Putamen (tissue), 1 donor: ENCODE measurements at regions not wholly inside any gene's neighbourhood (a gene's known extent, or its start where the extent isn't known, plus 50 kb on each side); places are given as distances from the start of the nearest gene placed in this dataset.
"Not testable (repeated sequence)": the region's sequence is repeated elsewhere in the genome, so short reads cannot be mapped to it uniquely, and the experiment has no call there.

Experiments
- DNase-seq: peaks from one replicate; pipeline ENCODE4 v3.0.0-alpha.2; 2016; ENCODE audit warnings: low spot score

DNA sequence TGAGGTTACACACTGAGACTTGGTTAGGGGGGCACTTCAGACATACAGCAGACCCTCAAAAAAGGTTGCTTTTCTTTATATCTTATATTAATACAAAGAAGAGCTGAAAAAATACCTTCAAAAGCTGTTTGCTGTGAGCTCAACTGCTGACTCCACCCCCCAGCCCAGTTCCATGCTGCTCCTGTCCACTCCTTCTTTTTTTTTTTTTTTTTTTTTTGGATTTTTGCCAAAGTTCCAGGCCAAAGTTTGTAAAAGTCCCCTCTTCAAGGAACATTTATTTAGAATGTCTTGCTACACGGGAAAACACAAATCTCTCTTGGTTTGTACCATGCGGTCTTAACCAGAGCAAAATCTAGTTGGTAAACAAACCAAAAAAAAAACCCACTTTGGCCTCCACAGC is 85.3 kb upstream of the AKAP12 start:
- no peak for DNase-seq

DNA sequence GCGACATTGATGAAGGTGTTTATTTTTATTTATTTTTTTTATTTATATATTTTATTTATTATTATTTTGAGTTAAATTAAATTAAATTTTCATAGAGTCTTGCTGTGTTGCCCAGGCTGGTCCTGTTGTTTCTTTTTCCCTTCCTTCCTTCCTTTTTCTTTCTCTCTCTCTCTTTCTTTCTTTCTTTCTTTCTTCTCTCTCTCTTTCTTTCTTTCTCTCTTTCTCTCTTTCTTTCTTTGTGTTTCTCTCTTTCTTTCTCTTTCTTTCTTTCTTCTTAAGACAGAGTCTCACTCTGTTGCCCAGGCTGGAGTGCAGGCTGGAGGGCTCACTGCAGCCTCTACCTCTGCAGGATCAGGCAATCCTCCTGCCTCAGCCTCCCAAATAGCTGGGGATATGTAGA is 84.7 kb upstream of the AKAP12 start:
- no peak for DNase-seq

DNA sequence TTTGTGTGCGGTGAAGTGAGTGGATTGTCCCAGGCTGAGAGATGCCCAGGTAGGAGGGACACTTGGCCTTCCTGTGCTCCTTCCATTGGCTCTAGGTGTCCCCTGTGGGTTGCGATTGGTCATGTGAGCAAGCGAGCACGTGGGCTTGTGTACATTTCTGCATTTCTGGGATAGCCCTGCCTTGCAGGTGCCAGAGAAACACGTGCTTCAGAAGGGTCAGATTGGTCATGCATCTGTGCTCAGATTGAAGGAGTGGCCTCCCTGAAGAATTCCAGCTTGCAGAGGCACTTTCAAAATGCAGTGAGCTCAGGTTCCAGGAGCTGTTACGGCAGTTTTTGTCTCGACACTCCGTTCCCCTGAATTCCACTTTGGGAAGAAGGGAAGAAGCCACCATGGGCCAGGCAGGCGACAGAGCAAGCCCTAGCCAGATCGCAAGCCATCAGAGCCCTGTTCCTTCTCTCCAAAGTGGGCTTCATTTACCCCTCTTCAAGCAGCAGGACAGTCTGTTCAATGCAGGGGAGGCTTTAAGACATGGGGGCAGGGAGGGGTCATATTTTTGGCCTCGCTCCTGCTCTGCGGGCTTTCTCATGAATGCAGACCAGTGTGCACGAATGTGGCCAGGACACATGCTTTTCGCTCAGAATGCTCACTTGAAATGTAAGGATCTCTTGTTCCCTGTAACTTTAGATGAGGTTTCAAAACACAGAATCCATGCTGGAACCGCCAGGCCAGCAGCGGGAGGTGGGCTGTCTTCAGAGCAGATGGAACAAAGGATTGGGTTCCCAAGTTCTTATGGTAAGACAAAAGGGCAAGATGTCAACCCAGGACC is 78.6 kb upstream of the AKAP12 start:
- DNase-seq = no peak

DNA sequence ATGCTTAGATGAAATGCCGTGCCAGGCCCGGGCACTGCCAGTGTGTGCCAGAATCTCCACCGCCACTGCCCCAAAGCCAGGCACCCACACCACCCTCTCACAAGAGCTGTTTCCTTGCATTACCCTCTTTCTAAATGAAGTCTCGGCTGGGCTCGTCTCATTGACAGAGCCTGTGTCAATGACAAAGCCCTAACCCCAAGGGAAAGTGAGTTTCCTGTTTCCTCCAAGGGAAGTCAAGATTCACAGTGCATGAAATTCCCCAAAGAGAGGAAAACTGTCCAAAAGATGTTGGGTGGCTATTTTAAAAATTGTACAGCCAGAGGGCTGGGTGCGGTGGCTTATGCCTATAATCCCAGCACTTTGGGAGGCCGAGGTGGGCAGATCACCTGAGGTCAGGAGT is 75.4 kb upstream of the AKAP12 start:
- DNase-seq = no peak

DNA sequence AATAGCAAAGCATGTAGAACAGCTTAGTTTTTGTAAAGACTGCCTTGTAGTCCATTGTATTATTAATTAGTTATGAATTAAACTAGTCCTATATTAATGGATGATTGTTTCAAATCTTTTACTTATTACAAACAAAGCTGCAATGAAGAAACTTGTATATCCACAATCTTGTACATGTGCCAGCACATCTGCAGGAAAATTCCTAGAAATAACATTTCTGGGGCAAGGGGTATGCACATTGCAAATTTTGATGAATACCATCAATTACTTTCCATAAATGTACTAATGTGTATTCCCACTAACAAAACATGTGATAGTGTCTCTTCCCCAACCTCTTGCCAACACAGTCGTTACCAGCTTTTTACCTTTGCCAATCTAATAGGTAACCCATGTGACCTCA is 73.6 kb upstream of the AKAP12 start:
- DNase-seq = no peak

DNA sequence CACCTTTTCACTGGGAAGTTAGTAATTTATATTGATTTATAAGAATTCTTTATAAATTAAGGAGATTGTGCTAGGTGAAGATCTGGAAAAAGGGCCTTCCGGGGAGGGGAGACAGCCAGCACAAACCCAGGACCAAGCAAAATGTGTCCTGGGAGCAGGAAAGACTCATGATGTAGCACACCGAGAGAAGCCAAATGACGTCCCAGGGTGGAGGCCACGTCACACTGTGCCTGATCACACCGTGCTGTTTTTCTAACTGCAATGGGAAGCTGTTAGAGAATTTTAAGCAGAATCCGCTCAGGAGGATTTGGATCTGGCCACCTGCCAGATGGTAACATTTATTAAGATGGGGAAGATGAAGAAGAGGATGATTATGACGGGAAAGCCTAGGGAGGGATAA is 72.7 kb upstream of the AKAP12 start:
- no peak for DNase-seq

DNA sequence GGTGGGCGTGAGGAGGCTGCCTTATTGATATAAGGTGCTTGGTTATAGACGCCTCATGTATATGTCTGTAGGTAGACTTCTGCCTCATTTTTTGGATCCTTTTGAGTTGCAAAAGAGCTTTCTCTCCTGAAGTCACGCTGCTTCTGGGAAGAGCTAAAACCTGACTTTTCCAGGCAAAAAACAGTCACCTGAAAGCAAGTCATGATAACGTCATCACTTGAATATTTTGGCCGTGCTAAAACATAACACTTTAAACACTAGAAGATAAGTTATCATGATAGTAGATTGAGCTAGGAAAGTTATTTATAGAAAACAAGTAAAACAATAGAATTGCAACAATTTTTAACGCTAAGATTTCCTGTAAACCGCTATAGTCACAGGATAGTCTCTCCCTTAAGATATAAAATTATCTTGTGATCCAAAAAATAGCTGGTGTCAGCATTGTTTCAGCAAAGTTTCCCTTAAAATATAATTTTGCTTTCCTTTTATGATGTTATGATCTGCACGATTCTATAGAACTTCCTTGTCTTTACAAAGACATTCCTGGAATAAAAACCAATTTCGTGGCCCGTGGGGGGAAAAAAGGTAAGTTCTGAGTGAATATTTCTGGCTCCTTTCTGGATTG is 69.0 kb upstream of the AKAP12 start:
- DNase-seq = no peak

DNA sequence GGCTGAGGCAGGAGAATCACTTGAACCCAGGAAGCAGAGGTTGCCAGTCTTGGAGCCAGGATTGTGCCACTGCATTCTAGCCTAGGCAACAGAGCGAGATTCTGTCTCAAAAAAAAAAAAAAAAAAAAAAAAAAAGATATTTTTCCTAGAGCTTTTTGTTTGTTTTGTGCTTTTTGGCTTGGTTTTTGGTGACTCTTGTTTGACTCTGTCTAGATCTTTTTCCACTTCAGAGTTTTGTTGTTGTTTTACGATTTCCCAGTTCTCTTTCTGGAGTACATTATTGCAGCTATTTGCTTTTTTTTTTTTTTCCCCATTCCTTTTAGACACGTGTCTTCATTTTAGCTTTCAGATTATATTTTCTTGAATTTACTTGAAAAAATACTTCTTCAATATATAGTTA is 67.0 kb upstream of the AKAP12 start:
- DNase-seq = no peak

DNA sequence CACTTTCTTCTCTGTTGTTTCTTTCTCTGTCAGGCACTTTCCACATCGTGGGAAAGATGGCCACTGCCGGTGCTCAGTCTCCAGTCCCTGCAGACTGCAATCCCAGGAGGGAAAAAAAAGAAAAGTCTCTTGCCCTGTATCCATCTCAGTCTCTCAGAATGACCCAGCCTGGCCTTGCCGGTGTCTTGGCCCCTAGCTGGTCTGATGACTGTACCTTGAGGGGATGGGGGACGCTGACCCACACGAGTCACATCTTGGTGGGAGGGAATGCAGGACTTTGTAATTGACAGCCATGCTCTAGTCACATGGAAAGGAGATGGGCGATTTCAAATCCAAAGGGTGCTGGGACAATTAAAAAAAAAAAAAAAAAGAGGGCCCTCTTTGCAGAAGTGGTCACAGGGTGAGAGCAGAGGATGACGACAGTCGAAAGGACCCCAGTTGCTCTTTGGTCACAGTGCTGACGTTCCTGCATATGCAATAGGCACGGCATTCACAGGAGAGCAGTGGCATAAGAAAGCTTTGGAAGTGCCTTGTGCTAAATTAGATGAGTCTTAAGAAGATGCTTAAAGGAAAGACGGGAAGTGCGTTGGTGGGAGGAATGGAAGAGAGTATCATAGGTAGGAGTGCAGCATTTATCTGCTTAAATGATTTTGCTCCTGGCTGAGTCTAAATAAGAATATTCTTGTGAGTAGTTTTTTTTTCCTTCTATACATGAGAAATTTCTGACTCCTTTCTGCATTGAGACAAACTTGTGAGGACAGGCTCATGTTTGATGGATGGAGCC is 63.9 kb upstream of the AKAP12 start:
- DNase-seq = peak; percentile 58

DNA sequence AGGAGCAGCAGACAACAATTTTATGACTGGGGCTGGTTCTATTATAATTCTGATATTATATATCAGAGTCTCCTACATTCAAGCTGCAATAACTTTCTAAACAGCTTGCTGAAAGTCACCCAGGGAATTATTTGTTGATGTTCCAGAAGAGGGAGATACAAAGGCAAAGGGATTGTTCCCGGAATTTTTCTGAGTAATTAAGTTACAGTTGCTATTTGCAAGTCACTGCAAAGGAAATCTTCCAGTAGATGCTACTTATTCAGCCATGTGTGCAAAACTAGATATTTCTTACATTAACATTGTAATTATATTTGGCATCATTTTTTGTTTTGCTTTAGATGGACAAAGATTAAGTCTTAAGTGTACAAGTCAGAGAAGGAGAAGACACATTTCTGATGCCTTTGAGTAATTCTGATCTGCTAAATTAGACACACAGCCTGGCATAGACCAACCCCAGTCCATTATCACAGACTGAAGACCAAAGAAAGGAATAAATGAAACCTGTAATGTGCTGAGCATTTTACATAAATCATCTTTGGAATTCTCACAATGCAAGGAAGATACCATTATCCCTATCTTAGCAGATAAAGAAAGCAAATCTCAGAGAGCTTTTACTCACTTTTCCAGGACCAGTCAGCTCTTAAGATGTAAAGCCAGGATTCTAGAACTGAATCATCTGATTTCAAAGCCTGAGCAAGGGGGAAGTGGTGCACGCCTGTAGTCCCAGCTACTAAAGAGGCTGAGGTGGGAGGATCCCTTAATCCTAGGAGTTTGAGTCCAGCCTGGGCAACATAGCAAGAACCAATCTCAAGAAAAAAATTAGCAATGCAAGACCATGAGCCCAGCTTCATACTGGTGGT is 62.6 kb upstream of the AKAP12 start:
- no peak for DNase-seq

DNA sequence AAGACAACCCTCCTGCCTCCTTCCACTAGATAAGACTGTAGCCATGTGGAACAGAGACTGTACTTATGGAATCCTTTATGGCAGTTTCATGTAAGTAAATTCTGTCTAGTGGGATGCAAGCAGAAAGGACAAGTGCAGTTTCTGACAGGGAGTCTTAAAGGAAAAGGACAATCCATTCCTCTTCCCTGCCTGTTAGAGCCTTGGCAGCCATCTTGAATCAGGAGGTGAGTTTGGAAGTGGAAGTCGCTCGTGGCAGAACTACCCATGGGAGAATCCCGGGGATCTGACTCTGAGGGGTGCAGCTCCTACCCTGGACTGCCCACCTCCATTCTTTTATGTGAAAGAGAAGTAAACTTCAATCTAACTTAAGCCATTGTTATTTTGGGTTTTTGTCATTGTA is 61.4 kb upstream of the AKAP12 start:
- no peak for DNase-seq

DNA sequence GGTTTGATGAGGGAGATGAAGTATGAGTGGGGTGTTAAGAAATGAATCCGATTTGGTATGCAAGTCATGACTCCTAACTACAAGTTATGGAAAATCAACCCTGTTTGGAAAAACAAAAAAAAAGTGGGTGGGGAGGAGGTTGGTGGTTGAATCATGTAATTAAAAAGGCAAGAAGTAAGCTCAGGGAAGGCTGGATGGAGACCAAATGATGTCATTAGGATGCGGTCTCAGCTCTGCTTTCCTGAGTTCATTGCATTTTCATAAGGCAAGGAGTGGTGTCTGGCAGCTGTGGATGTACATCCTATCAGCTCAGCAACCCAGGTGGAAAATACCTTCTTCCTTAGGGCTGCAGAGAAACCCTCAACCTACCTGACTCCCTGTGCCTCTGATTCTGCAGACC is 60.4 kb upstream of the AKAP12 start:
- no peak for DNase-seq

DNA sequence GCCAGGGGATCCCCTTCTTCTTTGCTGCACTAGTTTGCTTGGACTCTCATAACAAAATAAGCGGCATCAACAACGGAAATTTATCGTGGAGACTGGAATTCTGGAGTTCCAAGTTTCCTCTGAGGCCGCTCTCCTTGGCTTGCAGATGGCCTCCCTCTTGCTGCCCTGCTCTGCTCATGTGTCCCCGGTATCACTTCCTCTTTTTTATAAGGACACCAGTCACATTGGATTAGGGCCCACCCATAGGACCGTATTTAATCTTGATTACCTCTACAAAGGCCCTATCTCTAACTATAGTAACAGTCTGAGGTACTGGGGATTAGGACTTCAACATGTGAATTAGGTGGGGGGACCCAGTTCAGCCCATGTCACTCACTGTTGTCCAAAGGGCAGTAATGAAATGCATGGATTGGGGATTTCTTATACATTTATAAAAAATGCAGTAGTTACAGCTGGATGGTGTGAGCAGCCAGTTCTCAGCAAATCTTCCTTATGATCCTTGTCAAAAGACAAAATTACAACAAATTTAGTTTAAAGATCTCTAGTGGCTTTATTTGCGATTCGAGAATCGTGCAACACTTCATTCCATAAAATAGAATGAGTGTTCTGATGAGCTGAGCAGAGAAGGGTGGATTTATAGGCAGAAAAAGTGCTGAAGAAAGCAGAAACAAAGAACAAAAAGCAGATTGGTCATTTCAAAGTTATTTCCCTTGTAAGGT is 59.3 kb upstream of the AKAP12 start:
- DNase-seq = no peak

DNA sequence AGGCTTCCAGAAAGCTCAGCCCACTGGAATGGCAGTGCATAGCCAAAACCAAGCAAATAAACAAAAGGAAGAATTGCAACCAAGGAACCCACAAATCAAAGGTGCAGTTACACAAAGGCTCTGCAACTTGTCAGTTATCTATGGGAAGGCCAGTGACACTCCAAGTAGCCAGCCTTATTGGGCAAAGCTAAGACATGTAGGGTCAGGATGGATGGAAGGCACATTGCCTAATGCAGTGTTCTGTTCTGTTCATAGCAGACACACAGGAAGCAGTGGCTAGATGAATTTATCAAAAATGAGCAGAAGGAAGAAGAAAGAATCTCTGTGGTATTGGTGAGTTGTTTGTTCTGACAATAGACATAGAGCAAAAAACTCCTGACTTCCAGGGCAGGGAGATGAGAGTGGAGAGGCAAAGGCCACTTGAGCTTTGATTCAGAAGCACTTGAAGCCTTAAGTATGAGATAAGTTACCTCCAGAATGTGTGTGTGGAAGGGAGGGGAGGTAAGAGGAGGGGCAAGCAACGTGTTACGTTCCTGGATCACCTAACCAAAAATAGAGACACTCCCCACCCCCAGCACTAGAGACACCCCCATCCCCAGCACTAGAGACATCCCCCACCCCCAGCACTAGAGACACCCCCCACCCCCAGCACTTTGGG is 57.9 kb upstream of the AKAP12 start:
- no peak for DNase-seq

DNA sequence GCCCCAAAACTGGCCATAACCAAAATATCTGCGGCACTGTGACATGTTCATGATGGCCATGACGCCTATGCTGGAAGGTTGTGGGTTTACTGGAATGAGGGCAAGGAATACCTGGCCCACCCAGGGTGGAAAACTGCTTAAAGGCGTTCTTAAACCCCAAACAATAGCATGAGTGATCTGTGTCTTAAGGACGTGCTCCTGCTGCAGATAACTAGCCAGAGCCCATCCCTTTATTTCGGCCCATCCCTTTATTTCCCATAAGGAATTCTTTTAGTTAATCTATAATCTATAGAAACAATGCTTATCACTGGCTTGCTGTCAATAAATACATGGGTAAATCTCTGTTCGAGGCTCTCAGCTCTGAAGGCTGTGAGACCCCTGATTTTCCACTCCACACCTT is 56.8 kb upstream of the AKAP12 start:
- DNase-seq = not testable (repeated sequence)

DNA sequence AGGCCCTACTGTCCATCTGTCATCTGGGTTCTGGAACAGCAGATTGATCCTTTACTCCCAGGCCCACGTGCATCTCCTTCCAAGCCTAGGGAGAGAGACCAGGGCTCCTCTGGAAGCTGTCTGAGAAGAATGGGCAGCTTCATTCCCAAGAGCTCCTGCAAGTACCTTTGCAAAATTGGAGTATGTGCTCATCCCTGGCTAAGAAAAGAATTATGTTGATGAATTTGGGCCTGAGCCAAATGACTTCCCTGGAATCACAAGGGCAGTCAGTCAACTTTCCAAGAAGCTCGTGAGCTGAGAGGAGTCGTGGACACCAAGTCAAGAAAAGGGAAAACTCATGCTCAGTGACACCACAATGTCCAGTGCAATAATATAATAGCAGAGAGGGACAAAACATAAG is 54.6 kb upstream of the AKAP12 start:
- DNase-seq = no peak

DNA sequence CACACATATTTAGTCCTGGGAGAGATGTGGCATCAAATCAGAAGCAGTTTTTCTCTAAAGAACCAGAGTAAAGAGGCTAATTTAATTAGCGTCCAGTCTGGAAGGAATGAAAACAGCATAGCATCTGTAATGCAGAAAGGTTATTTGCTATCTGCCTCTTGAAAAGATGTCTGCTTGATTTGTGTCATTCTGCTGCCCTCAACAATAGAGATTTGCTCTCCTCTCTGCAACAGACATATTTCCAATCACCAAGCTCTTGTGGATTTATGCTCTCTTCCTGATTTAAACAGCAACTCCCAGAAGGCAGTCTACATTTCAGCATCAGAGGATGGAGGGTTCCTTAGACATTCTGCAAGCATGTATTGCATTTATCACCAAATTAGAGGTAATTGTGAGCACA is 53.5 kb upstream of the AKAP12 start:
- DNase-seq = no peak

DNA sequence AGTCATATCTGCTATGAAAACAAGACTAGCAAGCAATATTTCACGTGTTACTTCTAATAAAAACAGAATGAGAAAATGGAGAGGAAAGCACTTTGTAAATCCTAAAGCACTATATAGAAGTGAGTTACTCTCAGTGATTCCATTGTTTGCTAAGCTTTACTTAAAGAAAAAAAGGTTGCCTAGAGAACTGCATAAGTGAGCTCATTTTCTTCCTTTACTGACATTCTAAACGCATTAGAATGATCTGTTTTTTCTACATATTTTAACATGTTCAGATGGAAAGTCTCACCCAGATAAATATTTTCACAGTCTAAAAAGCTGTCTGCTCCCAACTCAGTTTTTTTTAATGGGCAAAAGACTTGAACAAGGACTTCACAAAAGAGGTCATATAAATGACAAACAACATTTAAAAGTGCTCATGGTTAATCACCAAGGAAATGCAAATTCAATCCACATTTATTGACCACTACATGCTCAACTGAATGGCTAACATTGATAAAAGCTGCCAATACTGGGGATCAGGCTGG is 52.9 kb upstream of the AKAP12 start:
- no peak for DNase-seq
